HFF-Myc (cell line): ENCODE measurements at regions not wholly inside any gene's neighbourhood (a gene's known extent, or its start where the extent isn't known, plus 50 kb on each side); places are given as distances from the start of the nearest gene placed in this dataset.

Source experiments
- DNase-seq: peaks from one replicate; pipeline ENCODE4 v3.0.0-alpha.2; 2011; ENCODE audit warnings: low read depth; ENCODE audit errors: extremely low read depth
- H3K4me3 ChIP-seq: replicated peaks from 2 replicates; pipeline ENCODE4 v1.5.1; 2011; ENCODE audit warnings: low read depth, mild to moderate bottlenecking, control low read depth, low read length
- CTCF ChIP-seq: IDR thresholded peaks from 2 replicates; pipeline ENCODE4 v1.5.1; 2012; ENCODE audit warnings: mild to moderate bottlenecking, low read depth, low read length, control low read depth; ENCODE audit errors: missing control alignments

- DNase-seq: no peak
- no peak for TF ChIP-seq CTCF
- H3K4me3 ChIP-seq: no peak overlapping the region
Measured at GRCh38 chr18:60987963-60988362, 345.3 kb upstream of the CDH20 start.

DNA sequence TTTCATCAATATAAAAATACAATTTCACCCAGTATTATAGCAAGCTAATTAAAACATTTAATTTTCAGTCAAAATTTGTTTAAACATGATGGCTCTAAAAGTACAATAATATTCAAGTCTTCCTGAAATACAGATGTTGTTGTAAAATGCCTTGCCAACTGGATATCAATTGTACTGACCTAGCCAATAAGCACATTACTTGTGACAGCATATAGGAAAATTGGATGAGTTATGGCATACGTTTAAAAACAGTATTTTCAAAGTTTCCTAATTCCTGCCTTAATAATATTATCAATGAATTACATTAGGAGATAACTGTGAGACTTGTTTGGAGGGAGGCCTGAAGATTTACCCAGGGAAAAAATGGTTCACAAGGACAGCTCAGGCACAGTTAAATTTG lies 336.9 kb upstream of the CDH20 start:
- no peak for TF ChIP-seq CTCF
- DNase-seq: no peak
- no peak overlapping the region for H3K4me3 ChIP-seq

DNA sequence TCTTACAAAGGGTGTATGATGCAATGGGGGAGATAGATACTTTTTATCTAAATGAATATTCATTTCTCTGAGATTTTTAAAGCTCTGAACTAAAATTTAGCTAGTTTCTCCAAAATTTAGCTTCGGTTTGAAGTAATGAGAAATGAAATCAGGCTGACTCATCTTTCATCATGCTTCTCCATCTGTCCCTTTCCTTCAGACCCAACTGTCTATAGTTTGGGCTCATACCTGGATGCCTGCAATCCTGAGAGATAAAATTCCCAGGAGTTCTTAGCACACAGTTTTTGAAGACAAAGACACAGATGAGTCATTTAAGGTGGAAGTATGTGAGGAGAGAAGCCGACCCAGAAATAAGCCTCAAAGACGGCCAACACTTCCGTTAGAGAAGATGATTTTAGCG lies 336.4 kb upstream of the CDH20 start:
- TF ChIP-seq CTCF: no peak
- no peak overlapping the region for H3K4me3 ChIP-seq
- DNase-seq: no peak

DNA sequence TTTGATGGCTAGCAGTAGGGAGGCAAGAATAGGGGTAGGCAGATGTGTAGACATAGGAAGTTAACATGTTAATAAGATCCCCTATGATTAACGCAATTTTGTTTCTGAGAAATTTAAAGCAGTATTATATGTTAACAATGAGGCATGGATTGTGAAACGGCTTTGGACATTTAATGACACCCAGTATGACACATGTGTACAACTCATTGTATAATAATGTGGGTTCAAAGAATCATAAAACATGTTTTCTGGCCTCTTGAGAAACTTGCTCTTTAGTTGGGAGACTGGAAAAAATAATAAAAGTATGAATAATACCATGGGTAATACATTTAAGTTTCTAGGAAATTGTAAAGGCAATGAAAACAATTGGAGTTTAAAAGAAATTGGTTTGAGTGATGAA lies 332.1 kb upstream of the CDH20 start:
- H3K4me3 ChIP-seq: no peak overlapping the region
- DNase-seq: no peak
- TF ChIP-seq CTCF: no peak

DNA sequence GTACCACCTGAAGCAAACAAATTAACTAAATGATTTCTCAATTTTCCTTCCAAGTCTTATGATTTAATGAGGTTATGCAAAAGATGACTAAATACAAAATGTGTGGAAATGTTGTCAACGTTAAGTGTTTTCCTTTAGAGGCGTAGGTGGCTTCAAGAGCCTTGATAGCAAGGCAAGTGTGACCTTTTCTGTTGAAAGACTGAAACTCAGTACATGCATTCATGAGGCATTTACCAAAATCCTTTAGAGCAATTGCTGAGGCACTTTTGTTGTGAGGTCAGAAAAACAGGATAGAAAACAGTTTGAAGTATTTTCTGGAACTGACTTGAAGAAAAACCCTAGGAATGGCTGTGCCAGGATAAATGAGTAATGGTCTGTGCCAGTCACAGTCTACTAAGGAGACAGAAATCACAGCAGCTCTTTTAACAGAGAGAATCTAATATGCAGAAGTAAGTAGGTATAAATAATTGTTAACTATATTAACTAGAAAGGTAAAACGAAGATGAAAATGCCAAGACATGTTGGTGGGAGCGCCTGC lies 326.5 kb upstream of the CDH20 start:
- DNase-seq: no peak
- H3K4me3 ChIP-seq: no peak overlapping the region
- TF ChIP-seq CTCF: no peak

DNA sequence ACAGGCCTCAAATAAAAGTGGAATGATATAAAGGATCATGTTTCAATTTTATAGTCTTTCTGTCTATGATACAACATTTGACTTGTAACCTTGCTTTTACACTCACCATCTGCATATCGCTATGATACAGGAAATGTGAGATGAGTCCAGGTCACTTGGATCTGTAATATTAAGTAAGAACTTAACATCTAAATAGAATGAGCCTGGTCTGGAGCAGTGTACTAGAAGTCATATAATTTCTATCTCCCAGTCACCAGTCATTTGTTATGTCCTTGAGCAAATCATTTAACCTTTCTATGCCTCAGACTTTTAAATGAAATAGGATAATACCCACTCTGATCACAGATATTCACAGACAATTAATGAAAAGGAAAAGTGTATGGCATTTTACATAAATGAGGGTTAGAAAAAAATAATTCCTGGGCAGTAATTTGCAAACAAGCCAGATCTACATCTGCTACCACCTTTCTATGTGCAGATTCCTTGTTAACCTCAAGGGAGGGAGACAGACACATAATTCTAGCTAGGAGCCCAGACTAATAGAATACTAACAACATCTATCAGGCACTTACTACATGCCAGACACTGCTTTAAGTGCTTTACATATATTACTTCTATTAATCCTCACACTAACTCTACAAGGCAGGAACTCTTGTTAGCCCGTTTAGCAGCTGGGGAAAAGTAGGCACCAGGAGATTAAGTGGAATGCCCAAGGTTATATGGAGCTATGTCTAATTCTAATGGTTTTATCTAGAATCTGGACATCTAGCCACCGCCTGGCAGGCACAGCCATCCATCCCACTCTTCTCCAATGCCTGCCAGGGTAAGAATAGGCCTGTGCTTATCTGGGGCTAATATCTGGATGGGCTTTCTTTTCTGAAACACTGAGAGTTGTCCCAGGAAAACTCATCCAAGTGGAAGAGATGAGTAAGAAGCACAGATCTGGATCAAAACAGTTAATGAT lies 313.6 kb upstream of the CDH20 start:
- TF ChIP-seq CTCF: no peak
- H3K4me3 ChIP-seq: no peak overlapping the region
- DNase-seq: no peak

- no peak for DNase-seq
- H3K4me3 ChIP-seq: no peak overlapping the region
- TF ChIP-seq CTCF: no peak
Measured at GRCh38 chr18:61025596-61025995, 307.6 kb upstream of the CDH20 start.
